ENCODE measurements at regions not wholly inside any gene's neighbourhood (a gene's known extent, or its start where the extent isn't known, plus 50 kb on each side); places are given as distances from the start of the nearest gene placed in this dataset.

DNA sequence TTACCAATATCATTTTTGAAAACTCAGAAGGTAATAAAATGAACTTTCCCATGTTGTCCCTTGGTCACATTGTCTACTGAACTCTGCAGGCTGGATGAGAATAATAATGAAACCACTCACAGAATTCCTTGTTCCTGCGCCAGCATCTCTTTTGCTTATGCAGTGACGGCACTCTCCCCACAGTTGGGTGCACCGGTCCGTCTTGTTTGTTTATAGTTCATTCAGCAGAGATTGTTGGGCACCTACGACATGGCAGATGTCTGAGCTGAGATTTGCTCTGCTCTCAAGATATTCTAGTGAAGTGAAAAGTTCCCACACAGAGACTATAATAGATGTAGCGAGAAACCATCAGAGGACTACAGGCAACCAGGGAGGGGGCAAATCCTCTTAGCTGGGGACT, 375.7 kb upstream of the CDH11 start:
- TF ChIP-seq GATA2 (IDR thresholded peaks at IDR 0.05; ENCODE audit: low read depth, low read length) (no peak), GATA3 (IDR thresholded peaks at IDR 0.05; ENCODE audit: low read depth, low read length) (no peak)
